Neuron (in vitro differentiated cells): ENCODE measurements at regions not wholly inside any gene's neighbourhood (a gene's known extent, or its start where the extent isn't known, plus 50 kb on each side); places are given as distances from the start of the nearest gene placed in this dataset.

Experiments
- H2AFZ ChIP-seq: one replicate; pipeline ENCODE4 v1.6.1; 2013; ENCODE audit warnings: low read depth, mild to moderate bottlenecking, inconsistent platforms, low read length, moderate library complexity
- H3K27me3 ChIP-seq: one replicate; pipeline ENCODE4 v1.6.1; 2013; ENCODE audit warnings: low read length; ENCODE audit not compliant: insufficient read depth
- H3K36me3 ChIP-seq: one replicate; pipeline ENCODE4 v1.6.1; 2013; ENCODE audit warnings: low read length; ENCODE audit not compliant: insufficient read depth
- H3K4me1 ChIP-seq: one replicate; pipeline ENCODE4 v1.6.1; 2013; ENCODE audit warnings: low read length; ENCODE audit not compliant: insufficient read depth
- H3K4me3 ChIP-seq: 2 replicates; pipeline ENCODE4 v1.5.1; 2013; ENCODE audit warnings: mild to moderate bottlenecking, low read length, moderate library complexity
- H3K9me3 ChIP-seq: one replicate; pipeline ENCODE4 v1.6.1; 2013; ENCODE audit warnings: low read length

- H3K27me3 ChIP-seq, result no peaks in the 10 kb centered on the region
- H3K4me3 ChIP-seq, result no peak overlapping the region
- no peaks in the 10 kb centered on the region for H3K4me1 ChIP-seq
- no peak overlapping the region for H2AFZ ChIP-seq
- H3K9me3 ChIP-seq, result no peaks in the 10 kb centered on the region
- no peaks in the 10 kb centered on the region for H3K36me3 ChIP-seq
These were observed 60.3 kb upstream of the PJA2 start for GRCh38 chr5:109469896-109470662.

- no peak overlapping the region for H3K4me3 ChIP-seq
- no peaks in the 10 kb centered on the region for H3K36me3 ChIP-seq
- no peaks in the 10 kb centered on the region for H3K9me3 ChIP-seq
- no peak overlapping the region for H2AFZ ChIP-seq
- no peaks in the 10 kb centered on the region for H3K27me3 ChIP-seq
- H3K4me1 ChIP-seq, result no peaks in the 10 kb centered on the region
These were observed 59.1 kb upstream of the PJA2 start for GRCh38 chr5:109468737-109469420.

- Histone ChIP-seq H3K27me3 (no peaks in the 10 kb centered on the region), H3K36me3 (no peaks in the 10 kb centered on the region), H3K4me3 (no peak overlapping the region), H3K9me3 (no peaks in the 10 kb centered on the region), H3K4me1 (no peaks in the 10 kb centered on the region), H2AFZ (no peak overlapping the region)
These were observed 58.5 kb upstream of the PJA2 start for GRCh38 chr5:109468288-109468676.

GRCh38 chr5:109467058-109467457, 57.3 kb upstream of the PJA2 start:
- no peaks in the 10 kb centered on the region for H3K4me1 ChIP-seq

More at GRCh38 chr5:109467058-109467457, 57.3 kb upstream of the PJA2 start:
- Histone ChIP-seq H3K4me3 (no peak overlapping the region), H3K27me3 (no peaks in the 10 kb centered on the region), H3K36me3 (no peaks in the 10 kb centered on the region), H3K9me3 (no peaks in the 10 kb centered on the region), H2AFZ (no peak overlapping the region)
